ENCODE measurements at regions not wholly inside any gene's neighbourhood (a gene's known extent, or its start where the extent isn't known, plus 50 kb on each side); places are given as distances from the start of the nearest gene placed in this dataset.

DNA sequence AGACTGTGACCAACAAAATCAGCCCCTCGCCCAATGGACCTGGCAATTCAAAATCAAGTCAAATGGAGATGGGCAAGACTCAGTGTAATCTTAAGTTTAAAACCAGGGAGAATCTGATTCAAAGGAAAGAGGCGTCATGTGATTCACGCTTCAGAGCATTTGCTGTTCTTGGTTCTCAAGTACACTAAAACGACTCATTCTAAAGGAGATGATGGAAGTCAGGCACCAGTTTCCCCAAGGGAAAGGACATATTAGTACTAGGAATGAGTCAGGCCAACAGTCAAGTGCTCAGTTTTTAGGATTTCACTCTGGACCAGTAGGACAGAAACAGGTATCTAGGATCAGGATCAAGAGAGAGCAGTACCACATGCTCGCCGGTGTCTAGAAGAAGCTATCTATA is 429.6 kb downstream of the PLPP3 start:
- DNase-seq (ENCODE audit: low read depth in 1 of 2, low spot score in 1 of 2), result no peak
- Histone ChIP-seq H3K4me3 (replicated peaks; ENCODE audit: insufficient read depth, low read length) (no peak overlapping the region), H3K27me3 (ENCODE audit: insufficient read depth, poor library complexity, severe bottlenecking) (no peaks in the 10 kb centered on the region), H3K27ac (replicated peaks) (no peak overlapping the region)
- no peak for TF ChIP-seq SPI1 (IDR thresholded peaks at IDR 0.05; ENCODE audit: borderline replicate concordance, low read depth)
- TF ChIP-seq, protein P1, sequence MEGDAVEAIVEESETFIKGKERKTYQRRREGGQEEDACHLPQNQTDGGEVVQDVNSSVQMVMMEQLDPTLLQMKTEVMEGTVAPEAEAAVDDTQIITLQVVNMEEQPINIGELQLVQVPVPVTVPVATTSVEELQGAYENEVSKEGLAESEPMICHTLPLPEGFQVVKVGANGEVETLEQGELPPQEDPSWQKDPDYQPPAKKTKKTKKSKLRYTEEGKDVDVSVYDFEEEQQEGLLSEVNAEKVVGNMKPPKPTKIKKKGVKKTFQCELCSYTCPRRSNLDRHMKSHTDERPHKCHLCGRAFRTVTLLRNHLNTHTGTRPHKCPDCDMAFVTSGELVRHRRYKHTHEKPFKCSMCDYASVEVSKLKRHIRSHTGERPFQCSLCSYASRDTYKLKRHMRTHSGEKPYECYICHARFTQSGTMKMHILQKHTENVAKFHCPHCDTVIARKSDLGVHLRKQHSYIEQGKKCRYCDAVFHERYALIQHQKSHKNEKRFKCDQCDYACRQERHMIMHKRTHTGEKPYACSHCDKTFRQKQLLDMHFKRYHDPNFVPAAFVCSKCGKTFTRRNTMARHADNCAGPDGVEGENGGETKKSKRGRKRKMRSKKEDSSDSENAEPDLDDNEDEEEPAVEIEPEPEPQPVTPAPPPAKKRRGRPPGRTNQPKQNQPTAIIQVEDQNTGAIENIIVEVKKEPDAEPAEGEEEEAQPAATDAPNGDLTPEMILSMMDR (IDR thresholded peaks at IDR 0.05; ENCODE audit: insufficient read depth, low read length), result no peak
- TF ChIP-seq POLR2AphosphoS5 (IDR thresholded peaks at IDR 0.05; ENCODE audit: low read depth), result no peak
- no peak for TF ChIP-seq GABPA (IDR thresholded peaks at IDR 0.05; ENCODE audit: low read depth)
- TF ChIP-seq, protein P2, sequence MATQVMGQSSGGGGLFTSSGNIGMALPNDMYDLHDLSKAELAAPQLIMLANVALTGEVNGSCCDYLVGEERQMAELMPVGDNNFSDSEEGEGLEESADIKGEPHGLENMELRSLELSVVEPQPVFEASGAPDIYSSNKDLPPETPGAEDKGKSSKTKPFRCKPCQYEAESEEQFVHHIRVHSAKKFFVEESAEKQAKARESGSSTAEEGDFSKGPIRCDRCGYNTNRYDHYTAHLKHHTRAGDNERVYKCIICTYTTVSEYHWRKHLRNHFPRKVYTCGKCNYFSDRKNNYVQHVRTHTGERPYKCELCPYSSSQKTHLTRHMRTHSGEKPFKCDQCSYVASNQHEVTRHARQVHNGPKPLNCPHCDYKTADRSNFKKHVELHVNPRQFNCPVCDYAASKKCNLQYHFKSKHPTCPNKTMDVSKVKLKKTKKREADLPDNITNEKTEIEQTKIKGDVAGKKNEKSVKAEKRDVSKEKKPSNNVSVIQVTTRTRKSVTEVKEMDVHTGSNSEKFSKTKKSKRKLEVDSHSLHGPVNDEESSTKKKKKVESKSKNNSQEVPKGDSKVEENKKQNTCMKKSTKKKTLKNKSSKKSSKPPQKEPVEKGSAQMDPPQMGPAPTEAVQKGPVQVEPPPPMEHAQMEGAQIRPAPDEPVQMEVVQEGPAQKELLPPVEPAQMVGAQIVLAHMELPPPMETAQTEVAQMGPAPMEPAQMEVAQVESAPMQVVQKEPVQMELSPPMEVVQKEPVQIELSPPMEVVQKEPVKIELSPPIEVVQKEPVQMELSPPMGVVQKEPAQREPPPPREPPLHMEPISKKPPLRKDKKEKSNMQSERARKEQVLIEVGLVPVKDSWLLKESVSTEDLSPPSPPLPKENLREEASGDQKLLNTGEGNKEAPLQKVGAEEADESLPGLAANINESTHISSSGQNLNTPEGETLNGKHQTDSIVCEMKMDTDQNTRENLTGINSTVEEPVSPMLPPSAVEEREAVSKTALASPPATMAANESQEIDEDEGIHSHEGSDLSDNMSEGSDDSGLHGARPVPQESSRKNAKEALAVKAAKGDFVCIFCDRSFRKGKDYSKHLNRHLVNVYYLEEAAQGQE (IDR thresholded peaks at IDR 0.05; ENCODE audit: insufficient replicate concordance, low read depth), result no peak

GRCh38 chr1:56148326-56149193 is 430.8 kb downstream of the PLPP3 start:
- Histone ChIP-seq H3K27ac (replicated peaks) (no peak overlapping the region), H3K4me3 (replicated peaks; ENCODE audit: insufficient read depth, low read length) (no peak overlapping the region), H3K27me3 (ENCODE audit: insufficient read depth, poor library complexity, severe bottlenecking) (no peaks in the 10 kb centered on the region)
- no peak for DNase-seq (ENCODE audit: low read depth in 1 of 2, low spot score in 1 of 2)
- TF ChIP-seq SPI1 (IDR thresholded peaks at IDR 0.05; ENCODE audit: borderline replicate concordance, low read depth) (no peak), GABPA (IDR thresholded peaks at IDR 0.05; ENCODE audit: low read depth) (no peak)

DNA sequence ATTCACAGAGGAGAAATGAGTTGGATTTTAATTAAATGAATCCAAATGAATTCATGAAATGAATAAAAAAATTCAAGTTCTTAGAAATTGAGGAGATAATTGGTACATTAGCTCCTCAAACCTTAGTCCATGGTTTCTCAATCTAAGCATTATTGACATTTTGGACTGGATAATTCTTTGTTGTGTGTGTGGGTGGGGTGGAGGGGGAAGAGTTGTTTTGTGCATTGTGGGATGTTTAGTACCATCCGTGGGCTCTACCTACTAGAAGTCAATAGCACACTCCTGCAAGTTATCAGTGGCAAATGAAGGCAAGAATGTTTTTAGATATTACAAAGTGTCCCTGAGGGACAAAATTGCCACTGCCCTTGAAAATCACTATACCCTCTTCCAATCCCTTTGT is 431.9 kb downstream of the PLPP3 start:
- H3K4me3 ChIP-seq (replicated peaks; ENCODE audit: insufficient read depth, low read length), result no peak overlapping the region
- peaks cover 2% of the 10 kb centered on the region for H3K27me3 ChIP-seq (ENCODE audit: insufficient read depth, poor library complexity, severe bottlenecking)
- no peak for DNase-seq (ENCODE audit: low read depth in 1 of 2, low spot score in 1 of 2)
- TF ChIP-seq SPI1 (IDR thresholded peaks at IDR 0.05; ENCODE audit: borderline replicate concordance, low read depth) (no peak), GABPA (IDR thresholded peaks at IDR 0.05; ENCODE audit: low read depth) (no peak), POLR2AphosphoS5 (IDR thresholded peaks at IDR 0.05; ENCODE audit: low read depth) (no peak)
- TF ChIP-seq, protein P2 (IDR thresholded peaks at IDR 0.05; ENCODE audit: insufficient replicate concordance, low read depth), result no peak
- TF ChIP-seq, protein P1 (IDR thresholded peaks at IDR 0.05; ENCODE audit: insufficient read depth, low read length), result no peak
- no peak overlapping the region for H3K27ac ChIP-seq (replicated peaks)

DNA sequence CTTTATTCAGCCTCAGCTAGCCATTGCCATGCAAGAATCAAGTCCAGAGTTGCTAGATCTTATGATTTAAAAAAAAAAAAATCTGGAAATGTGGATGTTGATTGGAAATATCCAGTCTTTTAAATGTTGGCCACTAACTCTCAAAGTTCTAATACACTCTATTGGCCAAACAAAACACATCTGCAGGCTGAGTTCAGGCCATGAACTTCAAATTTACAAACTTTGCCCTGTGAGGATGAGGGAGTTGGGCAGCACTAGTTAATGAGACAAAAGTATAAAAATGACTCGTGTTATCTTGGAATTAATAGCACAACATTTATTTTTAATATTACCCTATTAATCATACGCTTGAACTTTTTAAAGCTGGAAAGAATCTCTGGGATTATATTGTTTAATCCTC is 432.3 kb downstream of the PLPP3 start:
- TF ChIP-seq GABPA (IDR thresholded peaks at IDR 0.05; ENCODE audit: low read depth), result no peak

More for the DNA sequence above, 432.3 kb downstream of the PLPP3 start:
- DNase-seq (ENCODE audit: low read depth in 1 of 2, low spot score in 1 of 2), result no peak
- no peak overlapping the region for H3K4me3 ChIP-seq (replicated peaks; ENCODE audit: insufficient read depth, low read length)
- H3K27ac ChIP-seq (replicated peaks), result no peak overlapping the region
- peaks cover 2% of the 10 kb centered on the region for H3K27me3 ChIP-seq (ENCODE audit: insufficient read depth, poor library complexity, severe bottlenecking)
